Fibroblast of the aortic adventitia (primary cell): ENCODE measurements at regions not wholly inside any gene's neighbourhood (a gene's known extent, or its start where the extent isn't known, plus 50 kb on each side); places are given as distances from the start of the nearest gene placed in this dataset.

Experiments used
- DNase-seq: peaks from one replicate; pipeline ENCODE4 v3.0.0-alpha.2; 2010; ENCODE audit warnings: low read depth
- H3K4me3 ChIP-seq: 2 replicates; pipeline ENCODE4 v1.5.1; 2011; ENCODE audit warnings: low read depth, mild to moderate bottlenecking, control low read depth, low read length, moderate library complexity
- CTCF ChIP-seq: IDR thresholded peaks from 2 replicates; pipeline ENCODE4 v1.5.1; 2011; ENCODE audit warnings: mild to moderate bottlenecking, low read length, control low read depth, inconsistent platforms; ENCODE audit not compliant: insufficient read depth

- no peak for TF ChIP-seq CTCF
Measured at GRCh38 chr18:39403121-39403520, 1837.5 kb upstream of the CELF4 start.

GRCh38 chr18:39399662-39400061 lies 1834.1 kb upstream of the CELF4 start:
- H3K4me3 ChIP-seq = no peak overlapping the region
- no peak for DNase-seq
- TF ChIP-seq CTCF = no peak

More at GRCh38 chr18:39403121-39403520, 1837.5 kb upstream of the CELF4 start:
- no peak for DNase-seq
- no peak overlapping the region for H3K4me3 ChIP-seq

- no peak for TF ChIP-seq CTCF
- no peak overlapping the region for H3K4me3 ChIP-seq
- no peak for DNase-seq
Measured at GRCh38 chr18:39396168-39396567, 1830.6 kb upstream of the CELF4 start.

- no peak for DNase-seq
- H3K4me3 ChIP-seq = no peak overlapping the region
- TF ChIP-seq CTCF = no peak
Measured at GRCh38 chr18:39389800-39390379, 1824.3 kb upstream of the CELF4 start.

GRCh38 chr18:39380866-39381265 lies 1815.3 kb upstream of the CELF4 start:
- H3K4me3 ChIP-seq = no peak overlapping the region
- no peak for TF ChIP-seq CTCF
- DNase-seq = no peak

- DNase-seq = no peak
- H3K4me3 ChIP-seq = no peak overlapping the region
- TF ChIP-seq CTCF = no peak
Measured at GRCh38 chr18:39380186-39380725, 1814.7 kb upstream of the CELF4 start.

- no peak for DNase-seq
- no peak overlapping the region for H3K4me3 ChIP-seq
- TF ChIP-seq CTCF = no peak
Measured at GRCh38 chr18:39375066-39375465, 1809.5 kb upstream of the CELF4 start.
